ENCODE measurements at regions not wholly inside any gene's neighbourhood (a gene's known extent, or its start where the extent isn't known, plus 50 kb on each side); places are given as distances from the start of the nearest gene placed in this dataset.

DNA sequence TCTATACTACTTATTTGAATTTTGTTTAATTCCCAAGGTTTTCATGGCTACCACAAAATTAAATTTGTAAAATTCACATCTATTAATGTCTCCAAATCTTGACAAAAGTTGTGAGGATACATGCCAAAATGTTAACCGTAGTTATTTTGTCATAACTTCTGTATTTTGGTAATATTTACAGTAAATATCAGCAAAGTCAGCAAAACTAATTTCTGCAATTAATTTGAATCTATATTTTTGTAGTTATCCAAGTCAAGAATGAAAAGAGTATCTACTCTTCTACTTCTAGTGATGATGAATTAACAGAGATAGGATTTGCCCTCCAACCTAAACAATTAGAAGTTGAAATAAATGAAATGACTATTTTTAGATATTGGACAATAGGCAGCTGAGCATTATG is 238.9 kb downstream of the CYP26B1 start:
- TF ChIP-seq POLR2AphosphoS5 (IDR thresholded peaks at IDR 0.05): no peak
- TF ChIP-seq, protein P1, sequence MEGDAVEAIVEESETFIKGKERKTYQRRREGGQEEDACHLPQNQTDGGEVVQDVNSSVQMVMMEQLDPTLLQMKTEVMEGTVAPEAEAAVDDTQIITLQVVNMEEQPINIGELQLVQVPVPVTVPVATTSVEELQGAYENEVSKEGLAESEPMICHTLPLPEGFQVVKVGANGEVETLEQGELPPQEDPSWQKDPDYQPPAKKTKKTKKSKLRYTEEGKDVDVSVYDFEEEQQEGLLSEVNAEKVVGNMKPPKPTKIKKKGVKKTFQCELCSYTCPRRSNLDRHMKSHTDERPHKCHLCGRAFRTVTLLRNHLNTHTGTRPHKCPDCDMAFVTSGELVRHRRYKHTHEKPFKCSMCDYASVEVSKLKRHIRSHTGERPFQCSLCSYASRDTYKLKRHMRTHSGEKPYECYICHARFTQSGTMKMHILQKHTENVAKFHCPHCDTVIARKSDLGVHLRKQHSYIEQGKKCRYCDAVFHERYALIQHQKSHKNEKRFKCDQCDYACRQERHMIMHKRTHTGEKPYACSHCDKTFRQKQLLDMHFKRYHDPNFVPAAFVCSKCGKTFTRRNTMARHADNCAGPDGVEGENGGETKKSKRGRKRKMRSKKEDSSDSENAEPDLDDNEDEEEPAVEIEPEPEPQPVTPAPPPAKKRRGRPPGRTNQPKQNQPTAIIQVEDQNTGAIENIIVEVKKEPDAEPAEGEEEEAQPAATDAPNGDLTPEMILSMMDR (IDR thresholded peaks at IDR 0.05): no peak

Data from prostate gland (tissue), 2 donors.